ENCODE measurements at regions not wholly inside any gene's neighbourhood (a gene's known extent, or its start where the extent isn't known, plus 50 kb on each side); places are given as distances from the start of the nearest gene placed in this dataset.
"Not testable (repeated sequence)": the region's sequence is repeated elsewhere in the genome, so short reads cannot be mapped to it uniquely, and the experiment has no call there.

GRCh38 chr5:174943785-174944184 lies 219.4 kb downstream of the MSX2 start:
- Histone ChIP-seq H3K4me1 (ENCODE audit: control insufficient read depth, insufficient read depth, low read length) (no peaks in the 10 kb centered on the region), H3K36me3 (ENCODE audit: control insufficient read depth, insufficient read depth, low read length) (no peaks in the 10 kb centered on the region), H3K9me3 (ENCODE audit: control insufficient read depth, low read length) (no peaks in the 10 kb centered on the region), H3K27ac (ENCODE audit: low read depth, low read length) (no peak overlapping the region), H3K9ac (ENCODE audit: extremely low read depth, low read length, poor library complexity, severe bottlenecking) (no peak overlapping the region), H3K27me3 (ENCODE audit: control insufficient read depth, insufficient read depth, low read length, poor library complexity, severe bottlenecking) (no peaks in the 10 kb centered on the region), H3K4me3 (ENCODE audit: low read length) (no peak overlapping the region)
- H3K27ac Mint-ChIP-seq: no peak overlapping the region
- no peaks in the 10 kb centered on the region for H3K36me3 Mint-ChIP-seq (ENCODE audit: low read depth)
- no peak overlapping the region for H3K4me3 Mint-ChIP-seq
- H3K9me3 Mint-ChIP-seq: no peaks in the 10 kb centered on the region
- TF ChIP-seq, protein P1, sequence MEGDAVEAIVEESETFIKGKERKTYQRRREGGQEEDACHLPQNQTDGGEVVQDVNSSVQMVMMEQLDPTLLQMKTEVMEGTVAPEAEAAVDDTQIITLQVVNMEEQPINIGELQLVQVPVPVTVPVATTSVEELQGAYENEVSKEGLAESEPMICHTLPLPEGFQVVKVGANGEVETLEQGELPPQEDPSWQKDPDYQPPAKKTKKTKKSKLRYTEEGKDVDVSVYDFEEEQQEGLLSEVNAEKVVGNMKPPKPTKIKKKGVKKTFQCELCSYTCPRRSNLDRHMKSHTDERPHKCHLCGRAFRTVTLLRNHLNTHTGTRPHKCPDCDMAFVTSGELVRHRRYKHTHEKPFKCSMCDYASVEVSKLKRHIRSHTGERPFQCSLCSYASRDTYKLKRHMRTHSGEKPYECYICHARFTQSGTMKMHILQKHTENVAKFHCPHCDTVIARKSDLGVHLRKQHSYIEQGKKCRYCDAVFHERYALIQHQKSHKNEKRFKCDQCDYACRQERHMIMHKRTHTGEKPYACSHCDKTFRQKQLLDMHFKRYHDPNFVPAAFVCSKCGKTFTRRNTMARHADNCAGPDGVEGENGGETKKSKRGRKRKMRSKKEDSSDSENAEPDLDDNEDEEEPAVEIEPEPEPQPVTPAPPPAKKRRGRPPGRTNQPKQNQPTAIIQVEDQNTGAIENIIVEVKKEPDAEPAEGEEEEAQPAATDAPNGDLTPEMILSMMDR (conservative IDR thresholded peaks at IDR 0.05): no peak
- 91 to 94% methylated on average over 2 to 3 of the region's 3 CpGs for WGBS, 2 experiments (ENCODE audit: insufficient coverage in 1 of 2, insufficient read length in 1 of 2)
- no peak for DNase-seq
- peaks cover 5% of the 10 kb centered on the region for H3K4me1 Mint-ChIP-seq
- peaks cover 4% of the 10 kb centered on the region for H3K27me3 Mint-ChIP-seq (ENCODE audit: insufficient read depth)

DNA sequence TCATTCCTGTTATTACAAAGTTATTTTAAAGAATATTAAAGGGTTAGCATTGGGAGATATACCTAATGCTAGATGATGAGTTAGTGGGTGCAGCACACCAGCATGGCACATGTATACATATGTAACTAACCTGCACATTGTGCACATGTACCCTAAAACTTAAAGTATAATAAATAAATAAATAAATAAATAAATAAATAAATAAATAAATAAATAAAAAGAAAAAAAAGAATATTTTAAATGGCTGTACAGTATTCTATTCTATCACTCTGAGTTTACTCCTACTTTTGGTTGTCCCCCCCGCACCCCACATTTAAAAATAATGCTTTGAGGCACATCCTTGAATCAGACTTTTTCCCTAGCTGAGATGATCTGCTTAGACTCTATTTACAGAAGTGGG lies 218.6 kb downstream of the MSX2 start:
- DNase-seq; H3K9me3 ChIP-seq (ENCODE audit: control insufficient read depth, low read length); H3K4me1 ChIP-seq (ENCODE audit: control insufficient read depth, insufficient read depth, low read length); H3K4me3 Mint-ChIP-seq; H3K4me3 ChIP-seq (ENCODE audit: low read length); H3K9ac ChIP-seq (ENCODE audit: extremely low read depth, low read length, poor library complexity, severe bottlenecking); H3K27ac ChIP-seq (ENCODE audit: low read depth, low read length); H3K9me3 Mint-ChIP-seq; H3K27ac Mint-ChIP-seq; H3K4me1 Mint-ChIP-seq; H3K36me3 Mint-ChIP-seq (ENCODE audit: low read depth); H3K27me3 ChIP-seq (ENCODE audit: control insufficient read depth, insufficient read depth, low read length, poor library complexity, severe bottlenecking); H3K27me3 Mint-ChIP-seq (ENCODE audit: insufficient read depth); H3K36me3 ChIP-seq (ENCODE audit: control insufficient read depth, insufficient read depth, low read length): not testable (repeated sequence)
- WGBS, 2 experiments (ENCODE audit: insufficient coverage in 1 of 2, insufficient read length in 1 of 2): 89% methylated on average over 1 of the region's 1 CpG; no CpG with 5 or more reads in 1 of the 2 experiments

GRCh38 chr5:174937201-174938123 lies 213.1 kb downstream of the MSX2 start:
- H3K27ac Mint-ChIP-seq: no peak overlapping the region
- H3K27ac ChIP-seq (ENCODE audit: low read depth, low read length): no peak overlapping the region
- no peaks in the 10 kb centered on the region for H3K36me3 Mint-ChIP-seq (ENCODE audit: low read depth)
- DNase-seq: no peak
- H3K36me3 ChIP-seq (ENCODE audit: control insufficient read depth, insufficient read depth, low read length): no peaks in the 10 kb centered on the region
- peaks cover 7% of the 10 kb centered on the region for H3K4me1 Mint-ChIP-seq
- no peaks in the 10 kb centered on the region for H3K4me1 ChIP-seq (ENCODE audit: control insufficient read depth, insufficient read depth, low read length)
- no peak overlapping the region for H3K4me3 ChIP-seq (ENCODE audit: low read length)
- H3K27me3 Mint-ChIP-seq (ENCODE audit: insufficient read depth): peaks cover 2% of the 10 kb centered on the region
- 91 to 92% methylated on average over 6 of the region's 6 CpGs for WGBS, 2 experiments (ENCODE audit: insufficient coverage in 1 of 2, insufficient read length in 1 of 2)
- H3K9me3 Mint-ChIP-seq: no peaks in the 10 kb centered on the region
- no peak overlapping the region for H3K4me3 Mint-ChIP-seq
- TF ChIP-seq, protein P1 (conservative IDR thresholded peaks at IDR 0.05): no peak
- H3K27me3 ChIP-seq (ENCODE audit: control insufficient read depth, insufficient read depth, low read length, poor library complexity, severe bottlenecking): no peaks in the 10 kb centered on the region
- no peaks in the 10 kb centered on the region for H3K9me3 ChIP-seq (ENCODE audit: control insufficient read depth, low read length)
- H3K9ac ChIP-seq (ENCODE audit: extremely low read depth, low read length, poor library complexity, severe bottlenecking): no peak overlapping the region

Data from endodermal cell (in vitro differentiated cells).